MM.1S (cell line): ENCODE measurements at regions not wholly inside any gene's neighbourhood (a gene's known extent, or its start where the extent isn't known, plus 50 kb on each side); places are given as distances from the start of the nearest gene placed in this dataset.

ENCODE experiments used
- CTCF ChIP-seq: fragments of 300-600 bp; sonication (generic); IDR thresholded peaks from 2 replicates; pipeline ENCODE4 v1.5.1; 2016; ENCODE audit warnings: antibody characterized with exemption, low read length, mixed read lengths
- EZH2 ChIP-seq: fragments of 300-600 bp; sonication (generic); optimal IDR thresholded peaks from 2 replicates; pipeline ENCODE3; 2017; ENCODE audit warnings: low read depth, mild to moderate bottlenecking, antibody characterized with exemption, low read length, mixed read lengths

GRCh38 chr3:140748-141330 is 55.7 kb upstream of the CHL1 start:
- TF ChIP-seq CTCF (no peak), EZH2 (no peak)
